Gastroesophageal sphincter (tissue), 4 donors: ENCODE measurements at regions not wholly inside any gene's neighbourhood (a gene's known extent, or its start where the extent isn't known, plus 50 kb on each side); places are given as distances from the start of the nearest gene placed in this dataset.

Experiments used
- ATAC-seq: fragments of 150-250 bp; one replicate; pipeline ENCODE4 v1.9.1; 2016; ENCODE audit warnings: mild to moderate bottlenecking, moderate library complexity
- H3K27ac ChIP-seq, 4 donors: fragments of 200-600 bp; sonication (generic) in 3 of 4; 1 replicate in 3 of 4; 2 replicates in 1 of 4; pipeline ENCODE4 v1.5.1; 2016 to 2019
- H3K27me3 ChIP-seq: fragments of 200-600 bp; sonication (generic); one replicate; pipeline ENCODE4 v1.5.1; 2019
- H3K36me3 ChIP-seq, 2 donors: fragments of 200-600 bp; sonication (generic); one replicate each; pipeline ENCODE4 v1.5.1; 2019; ENCODE audit warnings: control low read depth in 1 of 2
- H3K4me1 ChIP-seq, 3 donors: fragments of 200-600 bp; sonication (generic); 1 replicate in 2 of 3; 2 replicates in 1 of 3; pipeline ENCODE4 v1.5.1; 2016 to 2019; ENCODE audit warnings: control low read depth in 2 of 3
- H3K4me3 ChIP-seq, 2 donors: fragments of 200-600 bp; sonication (generic); one replicate each; pipeline ENCODE4 v1.5.1; 2019; ENCODE audit warnings: mild to moderate bottlenecking in 1 of 2, moderate library complexity in 1 of 2
- H3K9me3 ChIP-seq, 3 donors: fragments of 200-600 bp; sonication (generic); one replicate each; pipeline ENCODE4 v1.5.1; 2017 to 2019; ENCODE audit warnings: control low read depth in 2 of 3
- CTCF ChIP-seq, 4 experiments: fragments of 200-600 bp in 2 of 4; fragments of 450-650 bp in 2 of 4; sonication (generic) in 1 of 4; IDR thresholded peaks; one replicate each; pipeline ENCODE4 v1.5.1; 2017 to 2019; ENCODE audit warnings: antibody characterized with exemption in 4 of 4, mild to moderate bottlenecking in 2 of 4, moderate library complexity in 2 of 4
- EP300 ChIP-seq: sonication (generic); formaldehyde crosslinking; IDR thresholded peaks from one replicate; pipeline ENCODE4 v1.6.1; 2017; ENCODE audit warnings: antibody characterized with exemption, mild to moderate bottlenecking
- POLR2A ChIP-seq, 2 donors: fragments of 450-650 bp; IDR thresholded peaks; one replicate each; pipeline ENCODE4 v1.6.1; 2017; ENCODE audit warnings: antibody characterized with exemption in 2 of 2, mild to moderate bottlenecking in 2 of 2, moderate library complexity in 1 of 2
- POLR2AphosphoS5 ChIP-seq: sonication (generic); formaldehyde crosslinking; IDR thresholded peaks from one replicate; pipeline ENCODE4 v1.6.1; 2017; ENCODE audit warnings: antibody characterized with exemption
- WGBS, 2 donors: methylation state at CpG; one replicate each; pipeline ENCODE4 v1.1.5; 2018; ENCODE audit warnings: low coverage in 1 of 2; 5-methylcytosine and 5-hydroxymethylcytosine counted together

GRCh38 chr7:15086862-15087261 is 184.3 kb upstream of the DGKB start:
- no peak overlapping the region for H3K27ac ChIP-seq
- H3K36me3 ChIP-seq = no peaks in the 10 kb centered on the region
- no peaks in the 10 kb centered on the region for H3K4me1 ChIP-seq
- WGBS, 2 donors = 48 to 59% methylated on average over 2 of the region's 2 CpGs
- TF ChIP-seq EP300 (no peak), POLR2A (IDR thresholded peaks at IDR 0.05) (no peak), POLR2AphosphoS5 (no peak), CTCF (IDR thresholded peaks at IDR 0.05) (no peak)
- ATAC-seq = no peak
- H3K4me3 ChIP-seq = no peak overlapping the region
- no peaks in the 10 kb centered on the region for H3K9me3 ChIP-seq
- no peaks in the 10 kb centered on the region for H3K27me3 ChIP-seq

- no peak for TF ChIP-seq POLR2AphosphoS5
- TF ChIP-seq CTCF (IDR thresholded peaks at IDR 0.05) = no peak
- no peak for TF ChIP-seq EP300
- no peak for TF ChIP-seq POLR2A (IDR thresholded peaks at IDR 0.05)
- WGBS, 2 donors = 50 to 64% methylated on average over 3 of the region's 3 CpGs
- H3K9me3 ChIP-seq = no peaks in the 10 kb centered on the region
- no peaks in the 10 kb centered on the region for H3K27me3 ChIP-seq
- no peaks in the 10 kb centered on the region for H3K4me1 ChIP-seq
- H3K27ac ChIP-seq = no peak overlapping the region
- H3K36me3 ChIP-seq = no peaks in the 10 kb centered on the region
- H3K4me3 ChIP-seq = no peak overlapping the region
- no peak for ATAC-seq
Observed at GRCh38 chr7:15086131-15086611, 183.6 kb upstream of the DGKB start.

GRCh38 chr7:15085366-15085765 is 182.8 kb upstream of the DGKB start:
- no peak for ATAC-seq
- TF ChIP-seq POLR2A (IDR thresholded peaks at IDR 0.05) (no peak), CTCF (IDR thresholded peaks at IDR 0.05) (no peak), POLR2AphosphoS5 (no peak), EP300 (no peak)
- no peak overlapping the region for H3K4me3 ChIP-seq
- H3K27me3 ChIP-seq = no peaks in the 10 kb centered on the region
- no peaks in the 10 kb centered on the region for H3K9me3 ChIP-seq
- no peaks in the 10 kb centered on the region for H3K36me3 ChIP-seq
- H3K4me1 ChIP-seq = no peaks in the 10 kb centered on the region
- no peak overlapping the region for H3K27ac ChIP-seq

GRCh38 chr7:15084368-15084767 is 181.8 kb upstream of the DGKB start:
- ATAC-seq = no peak
- no peaks in the 10 kb centered on the region for H3K4me1 ChIP-seq
- no peaks in the 10 kb centered on the region for H3K36me3 ChIP-seq
- WGBS, 2 donors = 36 to 44% methylated on average over 5 of the region's 5 CpGs
- TF ChIP-seq POLR2AphosphoS5 (no peak), EP300 (no peak), CTCF (IDR thresholded peaks at IDR 0.05) (no peak), POLR2A (IDR thresholded peaks at IDR 0.05) (no peak)
- no peak overlapping the region for H3K4me3 ChIP-seq
- no peaks in the 10 kb centered on the region for H3K27me3 ChIP-seq
- H3K9me3 ChIP-seq = no peaks in the 10 kb centered on the region
- H3K27ac ChIP-seq = no peak overlapping the region

- WGBS, 2 donors = 62 to 100% methylated on average over 1 of the region's 1 CpG
Observed at GRCh38 chr7:15081891-15082290, 179.3 kb upstream of the DGKB start.

More at GRCh38 chr7:15081891-15082290, 179.3 kb upstream of the DGKB start:
- Histone ChIP-seq H3K27me3 (no peaks in the 10 kb centered on the region), H3K36me3 (no peaks in the 10 kb centered on the region), H3K4me3 (no peak overlapping the region), H3K9me3 (no peaks in the 10 kb centered on the region), H3K4me1 (no peaks in the 10 kb centered on the region), H3K27ac (no peak overlapping the region)
- no peak for ATAC-seq
- no peak for TF ChIP-seq CTCF (IDR thresholded peaks at IDR 0.05)
